Osteocyte (in vitro differentiated cells): ENCODE measurements at regions not wholly inside any gene's neighbourhood (a gene's known extent, or its start where the extent isn't known, plus 50 kb on each side); places are given as distances from the start of the nearest gene placed in this dataset.

Experiments used
- DNase-seq: peaks from one replicate; pipeline ENCODE4 v3.0.0; 2021; ENCODE audit warnings: mixed read lengths; ENCODE audit not compliant: unreplicated experiment; ENCODE audit errors: extremely low spot score
- H3K27ac Mint-ChIP-seq: one replicate; pipeline ENCODE4 v1.8.0; 2021; ENCODE audit warnings: mild to moderate bottlenecking, mixed read lengths; ENCODE audit not compliant: unreplicated experiment
- H3K27me3 Mint-ChIP-seq: one replicate; pipeline ENCODE4 v1.8.0; 2021; ENCODE audit warnings: mixed read lengths; ENCODE audit not compliant: unreplicated experiment
- H3K36me3 Mint-ChIP-seq: one replicate; pipeline ENCODE4 v1.8.0; 2021; ENCODE audit warnings: mixed read lengths; ENCODE audit not compliant: unreplicated experiment
- H3K4me1 Mint-ChIP-seq: one replicate; pipeline ENCODE4 v1.8.0; 2021; ENCODE audit warnings: mixed read lengths; ENCODE audit not compliant: unreplicated experiment
- H3K4me3 Mint-ChIP-seq: one replicate; pipeline ENCODE4 v1.8.0; 2021; ENCODE audit warnings: mild to moderate bottlenecking, moderate library complexity, mixed read lengths; ENCODE audit not compliant: unreplicated experiment
- H3K9me3 Mint-ChIP-seq: one replicate; pipeline ENCODE4 v1.8.0; 2021; ENCODE audit warnings: mixed read lengths; ENCODE audit not compliant: unreplicated experiment
- CTCF ChIP-seq: fragments of 200-600 bp; sonication (generic); IDR thresholded peaks from 2 replicates; pipeline ENCODE4 v1.5.0; 2021; ENCODE audit warnings: antibody characterized with exemption, mild to moderate bottlenecking, moderate library complexity

GRCh38 chr2:219998714-219999227, 371.3 kb downstream of the SLC4A3 start:
- Mint-ChIP-seq H3K27ac (no peak overlapping the region), H3K4me1 (peaks cover 43% of the 10 kb centered on the region), H3K4me3 (no peak overlapping the region), H3K36me3 (no peaks in the 10 kb centered on the region), H3K9me3 (peaks cover 3% of the 10 kb centered on the region), H3K27me3 (no peaks in the 10 kb centered on the region)
- no peak for DNase-seq
- no peak for TF ChIP-seq CTCF

DNA sequence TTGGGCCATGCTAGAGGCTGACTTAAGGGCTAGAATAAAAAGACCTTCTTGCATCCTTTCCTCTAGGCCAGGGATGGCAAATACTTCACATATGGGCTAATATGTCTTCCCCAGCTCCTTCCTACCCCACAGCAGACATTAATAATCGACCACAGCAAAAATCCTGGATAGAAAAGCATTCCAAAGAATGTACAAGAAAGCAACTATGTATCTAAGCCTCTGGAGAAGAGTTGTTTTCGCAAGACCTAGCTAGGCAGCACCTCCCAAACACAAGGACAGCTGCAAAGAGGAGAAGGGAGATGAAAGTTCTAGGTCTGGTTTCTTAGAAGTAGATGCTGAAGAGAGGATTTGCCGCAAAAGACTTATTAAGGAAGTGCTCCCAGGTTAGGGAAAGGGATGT, 372.6 kb downstream of the SLC4A3 start:
- H3K9me3 Mint-ChIP-seq = peaks cover 3% of the 10 kb centered on the region
- H3K4me1 Mint-ChIP-seq = peaks cover 46% of the 10 kb centered on the region
- no peak overlapping the region for H3K4me3 Mint-ChIP-seq
- peak overlapping the region; percentile 29 for H3K27ac Mint-ChIP-seq
- DNase-seq = no peak
- no peaks in the 10 kb centered on the region for H3K27me3 Mint-ChIP-seq
- H3K36me3 Mint-ChIP-seq = no peaks in the 10 kb centered on the region
- TF ChIP-seq CTCF = no peak

- no peak for DNase-seq
- Mint-ChIP-seq H3K4me3 (no peak overlapping the region), H3K9me3 (peaks cover 3% of the 10 kb centered on the region), H3K4me1 (peaks cover 43% of the 10 kb centered on the region), H3K27me3 (no peaks in the 10 kb centered on the region), H3K27ac (peak overlapping the region; percentile 80), H3K36me3 (no peaks in the 10 kb centered on the region)
- no peak for TF ChIP-seq CTCF
Measured at GRCh38 chr2:220000586-220000985, 373.2 kb downstream of the SLC4A3 start.

DNA sequence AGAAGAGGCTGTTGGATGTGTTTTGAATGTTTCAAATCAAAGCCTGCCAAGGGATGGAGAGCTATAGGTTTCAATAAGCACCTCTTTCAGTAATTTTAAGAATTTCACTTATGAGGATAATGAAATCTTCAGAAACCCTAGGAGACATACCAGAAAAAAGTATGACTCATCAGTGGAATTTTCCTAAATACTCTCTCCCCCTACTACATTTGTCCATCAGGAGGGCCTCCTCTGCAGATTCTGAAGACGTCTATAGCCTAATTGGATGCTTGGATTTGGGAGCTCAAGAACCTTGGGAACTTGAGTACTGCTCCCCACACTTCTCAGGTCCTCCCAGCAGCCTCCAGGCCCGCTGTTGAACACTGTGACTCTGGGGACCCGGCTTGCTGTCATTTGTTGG, 374.3 kb downstream of the SLC4A3 start:
- Mint-ChIP-seq H3K4me3 (no peak overlapping the region), H3K4me1 (peaks cover 36% of the 10 kb centered on the region), H3K27ac (peak overlapping the region; percentile 80)

GRCh38 chr2:220002251-220002650, 374.8 kb downstream of the SLC4A3 start:
- Mint-ChIP-seq H3K27ac (peak overlapping the region; percentile 80), H3K4me1 (peaks cover 36% of the 10 kb centered on the region), H3K36me3 (no peaks in the 10 kb centered on the region), H3K4me3 (no peak overlapping the region), H3K27me3 (no peaks in the 10 kb centered on the region), H3K9me3 (peaks cover 3% of the 10 kb centered on the region)
- DNase-seq = no peak
- TF ChIP-seq CTCF = no peak

More for the DNA sequence above, 374.3 kb downstream of the SLC4A3 start:
- DNase-seq = no peak
- Mint-ChIP-seq H3K27me3 (no peaks in the 10 kb centered on the region), H3K36me3 (no peaks in the 10 kb centered on the region), H3K9me3 (peaks cover 3% of the 10 kb centered on the region)
- TF ChIP-seq CTCF = no peak
